HCT116 (cell line): ENCODE measurements at regions not wholly inside any gene's neighbourhood (a gene's known extent, or its start where the extent isn't known, plus 50 kb on each side); places are given as distances from the start of the nearest gene placed in this dataset.
"Not testable (repeated sequence)": the region's sequence is repeated elsewhere in the genome, so short reads cannot be mapped to it uniquely, and the experiment has no call there.

Experiments used
- ATF3 ChIP-seq: IDR thresholded peaks from 2 replicates; pipeline ENCODE4 v1.6.1; 2012
- CEBPB ChIP-seq: IDR thresholded peaks from 2 replicates; pipeline ENCODE4 v1.6.1; 2012; ENCODE audit warnings: low read depth
- CTCF ChIP-seq, 3 experiments: fragments of 200-600 bp in 1 of 3; sonication (generic) in 1 of 3; IDR thresholded peaks in 2 of 3; conservative IDR thresholded peaks in 1 of 3; 2 replicates each; pipeline ENCODE4 v1.5.1; 2012 to 2017; ENCODE audit warnings: low read depth in 2 of 3, low read length in 2 of 3, antibody characterized with exemption in 1 of 3, borderline replicate concordance in 1 of 3, control low read depth in 1 of 3, mild to moderate bottlenecking in 1 of 3, mixed read lengths in 1 of 3, mixed run types in 1 of 3, moderate library complexity in 1 of 3; ENCODE audit not compliant: insufficient read depth in 1 of 3
- ELF1 ChIP-seq: IDR thresholded peaks from 2 replicates; pipeline ENCODE4 v1.6.1; 2012; ENCODE audit warnings: low read depth, borderline replicate concordance
- EZH2 ChIP-seq: fragments of 200-600 bp; sonication (generic); IDR thresholded peaks from 2 replicates; pipeline ENCODE4 v1.6.1; 2017; ENCODE audit warnings: antibody characterized with exemption, mixed run types
- EZH2phosphoT487 ChIP-seq: fragments of 200-600 bp; IDR thresholded peaks from 2 replicates; pipeline ENCODE4 v1.6.1; 2018; ENCODE audit warnings: antibody characterized with exemption, borderline replicate concordance
- JUND ChIP-seq: IDR thresholded peaks from 2 replicates; pipeline ENCODE4 v1.6.1; 2012
- MAX ChIP-seq: IDR thresholded peaks from 2 replicates; pipeline ENCODE4 v1.6.1; 2012
- POLR2A ChIP-seq: IDR thresholded peaks from 2 replicates; pipeline ENCODE4 v1.7.0; 2011; ENCODE audit warnings: borderline replicate concordance; ENCODE audit not compliant: insufficient read depth, insufficient read length; ENCODE audit errors: extremely low read depth
- POLR2AphosphoS5 ChIP-seq: IDR thresholded peaks from 2 replicates; pipeline ENCODE4 v1.6.1; 2011; ENCODE audit warnings: mild to moderate bottlenecking, low read depth, low read length, moderate library complexity
- REST ChIP-seq: IDR thresholded peaks from 2 replicates; pipeline ENCODE4 v1.6.1; 2012; ENCODE audit warnings: low read depth
- TCF7L2 ChIP-seq: IDR thresholded peaks from 2 replicates; pipeline ENCODE4 v1.7.0; 2011; ENCODE audit warnings: borderline replicate concordance, inconsistent platforms; ENCODE audit not compliant: insufficient read depth, insufficient read length; ENCODE audit errors: extremely low read depth
- ZNF274 ChIP-seq: fragments of 200-500 bp; sonication (Bioruptor generic); IDR thresholded peaks from 2 replicates; pipeline ENCODE4 v1.6.1; 2014; ENCODE audit warnings: mild to moderate bottlenecking, low read depth, low read length, inconsistent platforms

- not testable (repeated sequence) for TF ChIP-seq CTCF (IDR thresholded peaks at IDR 0.05 in 2 of 3, conservative IDR thresholded peaks at IDR 0.05 in 1 of 3; ENCODE audit: borderline replicate concordance in 1 of 3, insufficient read depth in 1 of 3, low read depth in 2 of 3, low read length in 2 of 3); ATF3; EZH2phosphoT487; POLR2A; EZH2; JUND; TCF7L2; REST; ZNF274; CEBPB; ELF1; MAX; POLR2AphosphoS5
Observed at GRCh38 chr12:14219670-14220069, 145.8 kb upstream of the ATF7IP start.
